Endothelial cell of umbilical vein (primary cell): ENCODE measurements at regions not wholly inside any gene's neighbourhood (a gene's known extent, or its start where the extent isn't known, plus 50 kb on each side); places are given as distances from the start of the nearest gene placed in this dataset.

Experiments used
- BruUV-seq: library from RNA; stranded (reverse); fragments of 400-500 nt; replicated peaks from 2 replicates; lab custom pipeline; 2021; lab: Mats Ljungman, UMichigan
- CTCF ChIA-PET: fragments of 300-600, 350-600 bp; sonication (Branson Sonifier 250); formaldehyde crosslinking; loops from one replicate; lab custom pipeline; 2021; ENCODE audit warnings: antibody characterized with exemption, inconsistent platforms; lab: Charles Lee
- POLR2A ChIA-PET: fragments of 300-600, 350-600 bp; sonication (Branson Sonifier 250); formaldehyde crosslinking; loops from one replicate; lab custom pipeline; 2021; ENCODE audit warnings: antibody characterized with exemption, inconsistent platforms; lab: Charles Lee
- DNase-seq: peaks from one replicate; pipeline ENCODE4 v3.0.0-alpha.2; 2011; ENCODE audit warnings: low read depth, low spot score
- FAIRE-seq: peaks from 2 replicates; lab custom pipeline; 2011; peaks lifted over from hg19 to GRCh38; lab: Jason Lieb, UNC
- H2AFZ ChIP-seq: 2 replicates; pipeline ENCODE4 v1.6.0; 2012; ENCODE audit warnings: low read depth, low read length, control low read depth, inconsistent platforms
- H3K27ac ChIP-seq: 2 replicates; pipeline ENCODE4 v1.5.1; 2011; ENCODE audit warnings: low read depth, mild to moderate bottlenecking, control low read depth, low read length, moderate library complexity; ENCODE audit not compliant: insufficient read depth
- H3K27me3 ChIP-seq, 2 experiments: 2 replicates each; pipeline versions ENCODE4 v1.6.0 to v1.6.1; 2011; ENCODE audit warnings: low read length in 2 of 2, mixed read lengths in 1 of 2; ENCODE audit not compliant: control insufficient read depth in 2 of 2, insufficient read depth in 2 of 2
- H3K36me3 ChIP-seq, 2 experiments: 2 replicates in 1 of 2; 3 replicates in 1 of 2; pipeline ENCODE4 v1.5.1; 2011; ENCODE audit warnings: low read length in 2 of 2, mild to moderate bottlenecking in 1 of 2, moderate library complexity in 1 of 2; ENCODE audit not compliant: control insufficient read depth in 2 of 2, insufficient read depth in 2 of 2; ENCODE audit errors: extremely low read depth in 1 of 2
- H3K4me1 ChIP-seq: 3 replicates; pipeline ENCODE4 v1.5.1; 2011; ENCODE audit warnings: mild to moderate bottlenecking, low read length; ENCODE audit not compliant: control insufficient read depth, insufficient read depth; ENCODE audit errors: extremely low read depth
- H3K4me2 ChIP-seq: 2 replicates; pipeline ENCODE4 v1.6.1; 2011; ENCODE audit warnings: low read length, control low read depth, mixed read lengths; ENCODE audit not compliant: insufficient read depth
- H3K4me3 ChIP-seq, 3 experiments: fragments of 200-600 bp in 1 of 3; sonication (generic), shearing (Covaris generic) in 1 of 3; replicated peaks in 1 of 3; 2 replicates each; pipeline ENCODE4 v1.5.1; 2011 to 2016; ENCODE audit warnings: control low read depth in 3 of 3, low read length in 3 of 3, mild to moderate bottlenecking in 2 of 3, inconsistent platforms in 1 of 3, low read depth in 1 of 3, moderate library complexity in 1 of 3; ENCODE audit not compliant: insufficient read depth in 1 of 3
- H3K79me2 ChIP-seq: 2 replicates; pipeline ENCODE4 v1.6.0; 2012; ENCODE audit warnings: low read length, inconsistent platforms; ENCODE audit not compliant: control insufficient read depth, insufficient read depth
- H3K9ac ChIP-seq: replicated peaks from 2 replicates; pipeline ENCODE3; 2011; ENCODE audit warnings: low read length, control low read depth; ENCODE audit not compliant: insufficient read depth; ENCODE audit errors: extremely low read depth
- H3K9me1 ChIP-seq: replicated peaks from 3 replicates; pipeline ENCODE4 v1.6.0; 2011; ENCODE audit warnings: mild to moderate bottlenecking, low read length; ENCODE audit not compliant: control insufficient read depth, insufficient read depth; ENCODE audit errors: extremely low read depth
- H3K9me3 ChIP-seq: replicated peaks from 2 replicates; pipeline ENCODE4 v1.5.1; 2012; ENCODE audit warnings: low read length, inconsistent platforms; ENCODE audit not compliant: control insufficient read depth, insufficient read depth
- H4K20me1 ChIP-seq: replicated peaks from 2 replicates; pipeline ENCODE3; 2011; ENCODE audit warnings: mild to moderate bottlenecking, low read length; ENCODE audit not compliant: control insufficient read depth, insufficient read depth; ENCODE audit errors: extremely low read depth
- EZH2 ChIP-seq: IDR thresholded peaks from 2 replicates; pipeline ENCODE4 v1.6.1; 2012; ENCODE audit warnings: borderline replicate concordance, low read depth, mild to moderate bottlenecking, moderate library complexity, low read length, inconsistent platforms; ENCODE audit not compliant: severe bottlenecking
- FOS ChIP-seq: IDR thresholded peaks from 2 replicates; pipeline ENCODE4 v1.6.1; 2011; ENCODE audit warnings: mild to moderate bottlenecking, low read length, moderate library complexity, borderline replicate concordance; ENCODE audit not compliant: insufficient read depth
- GATA2 ChIP-seq: IDR thresholded peaks from 2 replicates; pipeline ENCODE4 v1.7.0; 2011; ENCODE audit warnings: low read depth, mild to moderate bottlenecking, moderate library complexity, mixed read lengths, low read length; ENCODE audit not compliant: insufficient read length, insufficient read depth
- JUN ChIP-seq: IDR thresholded peaks from 2 replicates; pipeline ENCODE4 v1.6.1; 2011; ENCODE audit warnings: borderline replicate concordance, low read depth; ENCODE audit not compliant: insufficient read length, insufficient read depth
- MYC ChIP-seq: IDR thresholded peaks from one replicate; pipeline ENCODE4 v1.6.1; 2011; ENCODE audit warnings: mild to moderate bottlenecking, low read depth, low read length
- POLR2A ChIP-seq: IDR thresholded peaks from 2 replicates; pipeline ENCODE4 v1.6.1; 2012; ENCODE audit warnings: low read depth, mild to moderate bottlenecking, control low read depth, low read length
- POLR2AphosphoS5 ChIP-seq: IDR thresholded peaks from 2 replicates; pipeline ENCODE4 v1.6.1; 2012; ENCODE audit warnings: low read depth, mild to moderate bottlenecking, control low read depth, low read length, moderate library complexity; ENCODE audit not compliant: insufficient read depth
- dilution Hi-C: fragments of 300-500 bp; cut with MboI; formaldehyde crosslinking; loops from one replicate; pipeline ENCODE4 v1.15.0; 2019; ENCODE audit warnings: low sequenced_read_pairs; ENCODE audit not compliant: extremely low pct_ligation_motif_present
- intact Hi-C: fragments of 100-400 bp; cut with micrococcal nuclease; formaldehyde crosslinking; loops from one replicate; pipeline ENCODE4 v1.10.0; 2022
- TF ChIP-seq, protein P1 (sequence below): IDR thresholded peaks from 2 replicates; pipeline ENCODE4 v1.6.1; 2011; ENCODE audit not compliant: insufficient read depth, insufficient read length
- TF ChIP-seq, protein P2 (sequence below), 2 donors: IDR thresholded peaks; 1 replicate in 1 of 2; 2 replicates in 1 of 2; pipeline ENCODE4 v1.5.1; 2011; ENCODE audit warnings: low read length in 2 of 2, mild to moderate bottlenecking in 2 of 2, moderate library complexity in 2 of 2, control low read depth in 1 of 2, inconsistent platforms in 1 of 2, low read depth in 1 of 2; ENCODE audit not compliant: insufficient read depth in 1 of 2; ENCODE audit errors: extremely low read depth in 1 of 2

DNA sequence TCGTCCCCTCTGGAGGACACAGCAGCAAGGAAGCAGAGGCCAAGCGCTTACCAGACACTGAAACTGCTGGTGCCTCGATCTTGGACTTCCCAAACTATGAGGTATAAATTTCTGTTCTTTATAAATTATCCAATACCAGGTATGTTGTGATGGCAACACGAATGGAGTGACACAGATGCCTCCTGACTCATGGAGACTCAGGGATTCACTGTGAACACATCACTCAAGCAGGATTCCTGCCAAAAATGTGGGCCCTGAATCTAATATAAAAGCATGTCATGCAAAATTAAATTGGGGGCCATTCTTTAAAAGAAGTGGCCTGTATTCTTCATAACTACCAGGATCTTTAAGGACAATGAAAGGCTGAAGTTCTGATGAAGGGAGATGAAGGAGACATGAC is 52.5 kb upstream of the SLC22A23 start:
- ChIA-PET CTCF (no interaction called here), POLR2A (no interaction called here)
- Histone ChIP-seq H3K27ac (no peak overlapping the region), H3K36me3 (no peaks in the 10 kb centered on the region), H3K4me2 (no peak overlapping the region), H3K27me3 (peaks cover 0 to 17% of the 10 kb centered on the region in 2 experiments), H3K9me3 (no peaks in the 10 kb centered on the region), H2AFZ (no peak overlapping the region), H3K79me2 (no peaks in the 10 kb centered on the region), H3K9ac (no peak overlapping the region), H4K20me1 (no peaks in the 10 kb centered on the region), H3K4me3 (no peak overlapping the region), H3K9me1 (no peaks in the 10 kb centered on the region), H3K4me1 (no peaks in the 10 kb centered on the region)
- TF ChIP-seq FOS: no peak
- TF ChIP-seq, protein P1, sequence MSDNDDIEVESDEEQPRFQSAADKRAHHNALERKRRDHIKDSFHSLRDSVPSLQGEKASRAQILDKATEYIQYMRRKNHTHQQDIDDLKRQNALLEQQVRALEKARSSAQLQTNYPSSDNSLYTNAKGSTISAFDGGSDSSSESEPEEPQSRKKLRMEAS: no peak
- TF ChIP-seq, protein P2, sequence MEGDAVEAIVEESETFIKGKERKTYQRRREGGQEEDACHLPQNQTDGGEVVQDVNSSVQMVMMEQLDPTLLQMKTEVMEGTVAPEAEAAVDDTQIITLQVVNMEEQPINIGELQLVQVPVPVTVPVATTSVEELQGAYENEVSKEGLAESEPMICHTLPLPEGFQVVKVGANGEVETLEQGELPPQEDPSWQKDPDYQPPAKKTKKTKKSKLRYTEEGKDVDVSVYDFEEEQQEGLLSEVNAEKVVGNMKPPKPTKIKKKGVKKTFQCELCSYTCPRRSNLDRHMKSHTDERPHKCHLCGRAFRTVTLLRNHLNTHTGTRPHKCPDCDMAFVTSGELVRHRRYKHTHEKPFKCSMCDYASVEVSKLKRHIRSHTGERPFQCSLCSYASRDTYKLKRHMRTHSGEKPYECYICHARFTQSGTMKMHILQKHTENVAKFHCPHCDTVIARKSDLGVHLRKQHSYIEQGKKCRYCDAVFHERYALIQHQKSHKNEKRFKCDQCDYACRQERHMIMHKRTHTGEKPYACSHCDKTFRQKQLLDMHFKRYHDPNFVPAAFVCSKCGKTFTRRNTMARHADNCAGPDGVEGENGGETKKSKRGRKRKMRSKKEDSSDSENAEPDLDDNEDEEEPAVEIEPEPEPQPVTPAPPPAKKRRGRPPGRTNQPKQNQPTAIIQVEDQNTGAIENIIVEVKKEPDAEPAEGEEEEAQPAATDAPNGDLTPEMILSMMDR (IDR thresholded peaks at IDR 0.05; ENCODE audit: extremely low read depth in 1 of 2, insufficient read depth in 1 of 2, low read depth in 1 of 2, low read length in 2 of 2): no peak
- no peak for TF ChIP-seq MYC
- no peak for TF ChIP-seq JUN
- TF ChIP-seq GATA2: no peak
- no peak for TF ChIP-seq EZH2
- TF ChIP-seq POLR2A: no peak
- TF ChIP-seq POLR2AphosphoS5: no peak
- intact Hi-C loops (no loop called here), dilution Hi-C loops (no loop called here)
- no TSS peak for BruUV-seq
- DNase-seq: no peak
- no peak for FAIRE-seq
